Lower leg skin (tissue), 4 donors: ENCODE measurements at regions not wholly inside any gene's neighbourhood (a gene's known extent, or its start where the extent isn't known, plus 50 kb on each side); places are given as distances from the start of the nearest gene placed in this dataset.

Source experiments
- DNase-seq, 2 donors: peaks; one replicate each; pipeline ENCODE4 v3.0.0-alpha.2; 2019; ENCODE audit warnings: low spot score in 2 of 2
- H3K4me3 ChIP-seq: fragments of 200-600 bp; sonication (generic); 2 replicates; pipeline ENCODE4 v1.5.1; 2017; ENCODE audit warnings: mild to moderate bottlenecking, low read depth; ENCODE audit not compliant: poor library complexity, severe bottlenecking
- POLR2A ChIP-seq, 2 donors: fragments of 450-650 bp; IDR thresholded peaks; one replicate each; pipeline ENCODE4 v1.6.1; 2016 to 2017; ENCODE audit warnings: antibody characterized with exemption in 2 of 2, mild to moderate bottlenecking in 1 of 2, moderate library complexity in 1 of 2
- WGBS, 2 donors: methylation state at CpG; one replicate each; pipeline ENCODE4 v1.1.5; 2018; 5-methylcytosine and 5-hydroxymethylcytosine counted together
- intact Hi-C: fragments of 100-400 bp; cut with DNase I; formaldehyde crosslinking; loops from one replicate; pipeline ENCODE4 v1.15.0; 2023; ENCODE audit warnings: low total_unique reads
- TF ChIP-seq, protein P1 (sequence below), 3 donors: fragments of 450-650 bp; IDR thresholded peaks; one replicate each; pipeline ENCODE4 v1.5.1; 2016; ENCODE audit warnings: antibody characterized with exemption in 3 of 3, mild to moderate bottlenecking in 3 of 3, moderate library complexity in 2 of 3

- DNase-seq = peak in 1 of 2 donors; percentile 75
- intact Hi-C loops = no loop called here
Measured at GRCh38 chr16:22674832-22675191, 139.2 kb upstream of the HS3ST2 start.

GRCh38 chr16:22675745-22676540 lies 138.0 kb upstream of the HS3ST2 start:
- intact Hi-C loops = no loop called here
- WGBS, 2 donors = 81 to 82% methylated on average over 4 of the region's 4 CpGs
- H3K4me3 ChIP-seq = no peak overlapping the region
- DNase-seq = no peak
- TF ChIP-seq, protein P1, sequence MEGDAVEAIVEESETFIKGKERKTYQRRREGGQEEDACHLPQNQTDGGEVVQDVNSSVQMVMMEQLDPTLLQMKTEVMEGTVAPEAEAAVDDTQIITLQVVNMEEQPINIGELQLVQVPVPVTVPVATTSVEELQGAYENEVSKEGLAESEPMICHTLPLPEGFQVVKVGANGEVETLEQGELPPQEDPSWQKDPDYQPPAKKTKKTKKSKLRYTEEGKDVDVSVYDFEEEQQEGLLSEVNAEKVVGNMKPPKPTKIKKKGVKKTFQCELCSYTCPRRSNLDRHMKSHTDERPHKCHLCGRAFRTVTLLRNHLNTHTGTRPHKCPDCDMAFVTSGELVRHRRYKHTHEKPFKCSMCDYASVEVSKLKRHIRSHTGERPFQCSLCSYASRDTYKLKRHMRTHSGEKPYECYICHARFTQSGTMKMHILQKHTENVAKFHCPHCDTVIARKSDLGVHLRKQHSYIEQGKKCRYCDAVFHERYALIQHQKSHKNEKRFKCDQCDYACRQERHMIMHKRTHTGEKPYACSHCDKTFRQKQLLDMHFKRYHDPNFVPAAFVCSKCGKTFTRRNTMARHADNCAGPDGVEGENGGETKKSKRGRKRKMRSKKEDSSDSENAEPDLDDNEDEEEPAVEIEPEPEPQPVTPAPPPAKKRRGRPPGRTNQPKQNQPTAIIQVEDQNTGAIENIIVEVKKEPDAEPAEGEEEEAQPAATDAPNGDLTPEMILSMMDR (IDR thresholded peaks at IDR 0.05) = no peak
- TF ChIP-seq POLR2A (IDR thresholded peaks at IDR 0.05) = no peak

More at GRCh38 chr16:22674832-22675191, 139.2 kb upstream of the HS3ST2 start:
- no peak for TF ChIP-seq POLR2A (IDR thresholded peaks at IDR 0.05)
- TF ChIP-seq, protein P1 (IDR thresholded peaks at IDR 0.05) = no peak
- WGBS, 2 donors = 86 to 89% methylated on average over 3 of the region's 3 CpGs
- no peak overlapping the region for H3K4me3 ChIP-seq

DNA sequence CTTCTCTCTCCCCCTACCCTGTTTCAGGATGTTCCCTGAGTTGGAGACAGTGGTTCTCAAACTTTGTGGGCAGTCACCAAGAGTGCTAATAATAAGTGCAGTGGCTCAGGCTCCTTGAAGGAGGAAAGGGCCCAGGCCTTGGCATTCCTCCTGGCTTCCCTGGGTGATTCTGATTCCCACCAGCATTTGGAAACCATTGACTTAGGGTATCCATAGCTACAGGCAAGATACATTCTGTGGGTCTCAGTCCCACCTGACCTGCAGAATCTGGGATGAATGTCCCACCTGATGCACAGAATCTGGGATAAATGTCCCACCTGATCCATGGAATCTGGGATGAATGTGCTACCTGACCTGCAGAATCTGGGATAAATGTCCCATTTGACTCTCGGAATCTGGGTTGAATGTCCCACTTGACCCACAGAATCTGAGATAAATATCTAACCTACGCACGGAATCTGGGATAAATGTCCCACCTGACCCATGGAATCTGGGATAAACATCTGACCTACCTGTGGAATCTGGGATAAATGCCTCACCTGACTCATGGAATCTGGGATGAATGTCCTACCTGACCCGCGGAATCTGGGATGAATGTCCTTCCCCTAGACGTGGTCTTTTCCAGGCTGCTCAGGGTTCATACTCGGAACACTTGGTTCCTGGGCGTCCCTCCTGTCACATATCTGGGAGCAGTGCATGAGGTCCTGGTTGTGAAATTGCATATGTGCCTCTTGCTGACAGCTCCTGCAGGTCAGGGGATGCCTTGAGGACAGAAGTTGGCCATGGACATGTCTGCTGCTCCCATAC lies 136.7 kb upstream of the HS3ST2 start:
- TF ChIP-seq, protein P1 (IDR thresholded peaks at IDR 0.05) = no peak
- TF ChIP-seq POLR2A (IDR thresholded peaks at IDR 0.05) = no peak
- peak in 1 of 2 donors; percentile 75 for DNase-seq
- intact Hi-C loops = no loop called here
- no peak overlapping the region for H3K4me3 ChIP-seq
- WGBS, 2 donors = 87 to 95% methylated on average over 8 of the region's 8 CpGs

DNA sequence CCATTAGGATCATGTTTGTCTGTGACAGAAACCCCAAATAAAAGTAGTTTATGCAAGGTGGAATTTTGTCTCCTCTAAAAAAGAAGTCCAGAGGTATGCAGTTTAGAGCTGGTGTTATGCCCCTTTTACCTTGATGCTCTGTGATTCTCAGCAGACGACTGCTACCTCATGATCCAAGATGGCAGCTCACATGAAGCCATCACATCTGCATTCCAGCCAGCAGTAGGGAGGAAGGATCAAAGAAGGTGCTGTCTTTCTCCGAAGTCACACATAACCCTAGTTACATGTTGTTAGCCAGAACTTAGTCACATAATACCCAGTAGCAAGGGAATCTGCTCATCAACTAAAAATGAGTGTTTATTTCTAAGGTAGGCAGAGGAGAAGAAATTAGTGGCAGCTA lies 135.7 kb upstream of the HS3ST2 start:
- intact Hi-C loops = no loop called here
- TF ChIP-seq, protein P1 (IDR thresholded peaks at IDR 0.05) = no peak
- TF ChIP-seq POLR2A (IDR thresholded peaks at IDR 0.05) = no peak
- DNase-seq = no peak
- H3K4me3 ChIP-seq = no peak overlapping the region
- 79 to 83% methylated on average over 2 of the region's 2 CpGs for WGBS, 2 donors

DNA sequence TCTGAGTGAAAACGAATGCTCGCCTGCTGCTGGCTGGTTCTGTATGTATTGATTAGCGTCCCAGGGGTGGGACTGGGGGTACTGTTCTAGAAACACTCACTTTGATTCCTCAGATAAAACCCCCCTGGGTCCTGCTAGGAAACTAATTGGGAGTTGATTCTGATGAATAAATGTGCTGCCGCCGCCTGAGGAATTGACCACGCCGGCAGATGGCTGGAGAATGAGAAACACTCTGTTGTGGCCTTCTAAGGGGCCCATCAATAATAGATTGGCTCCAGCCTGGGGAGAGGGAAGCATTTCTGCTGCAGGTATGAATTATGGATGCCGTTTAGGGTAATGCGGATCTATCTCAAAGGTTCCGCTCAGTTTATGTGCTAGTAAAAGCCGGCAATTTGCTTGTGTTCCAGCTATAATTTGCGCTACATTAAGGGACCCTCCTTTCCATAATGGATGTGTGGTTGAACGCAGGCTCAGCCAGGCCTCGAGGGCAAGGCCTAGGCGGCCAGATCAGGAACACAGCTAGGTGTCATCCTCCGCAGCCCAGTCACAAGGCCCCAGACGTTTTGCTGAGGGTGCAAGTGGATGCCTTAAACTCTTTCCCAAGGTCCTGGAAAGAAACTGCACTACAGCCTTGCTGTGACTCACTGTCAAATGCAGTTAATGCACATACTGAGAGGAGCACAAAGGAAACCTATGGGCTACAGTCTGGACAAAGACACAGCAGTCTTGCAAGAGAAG lies 132.2 kb upstream of the HS3ST2 start:
- DNase-seq = peak in 1 of 2 donors; percentile 83
- TF ChIP-seq POLR2A (IDR thresholded peaks at IDR 0.05) = no peak
- TF ChIP-seq, protein P1 (IDR thresholded peaks at IDR 0.05) = no peak
- WGBS, 2 donors = 87% methylated on average over 17 of the region's 17 CpGs
- intact Hi-C loops = no loop called here
- no peak overlapping the region for H3K4me3 ChIP-seq
